ENCODE measurements at regions not wholly inside any gene's neighbourhood (a gene's known extent, or its start where the extent isn't known, plus 50 kb on each side); places are given as distances from the start of the nearest gene placed in this dataset.

DNA sequence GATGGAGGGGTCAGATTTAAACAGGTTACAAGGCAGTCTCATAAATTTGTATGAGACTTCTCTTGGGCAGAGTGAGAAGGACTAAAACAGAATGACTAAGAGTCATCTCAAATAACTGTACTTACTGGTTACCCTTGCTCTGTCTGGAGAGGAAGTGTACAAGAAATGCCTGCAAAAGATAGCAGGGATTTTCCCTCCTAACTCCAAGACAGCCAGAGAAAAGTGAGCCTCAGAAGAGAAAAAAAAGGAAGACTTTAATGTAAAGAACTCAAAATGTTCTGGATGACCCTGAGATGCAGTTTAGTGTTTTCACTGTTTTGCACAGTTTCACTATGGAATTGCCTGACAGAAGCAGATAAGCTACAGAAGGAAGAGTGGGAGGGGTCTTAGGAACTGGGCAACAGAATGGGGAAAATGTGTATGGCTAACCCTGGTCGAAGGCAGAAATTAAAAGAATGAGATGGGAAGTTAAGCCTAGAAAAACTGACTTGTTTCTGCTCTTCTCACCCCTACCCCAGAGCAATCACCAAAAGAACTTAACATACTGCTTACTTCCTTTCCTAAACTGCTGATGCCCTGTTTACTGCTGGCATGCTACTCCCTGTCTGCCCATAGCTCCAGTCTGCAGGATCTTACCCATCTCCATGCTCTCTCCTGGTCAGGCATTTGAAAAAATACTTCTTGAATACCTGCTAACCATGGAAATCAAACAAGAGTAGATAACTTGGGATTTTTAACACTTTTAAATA is 98.1 kb upstream of the MARCKS start:
- TF ChIP-seq POLR2AphosphoS5 (IDR thresholded peaks at IDR 0.05) (no peak), POLR2A (IDR thresholded peaks at IDR 0.05; ENCODE audit: low read depth) (no peak), EP300 (IDR thresholded peaks at IDR 0.05) (no peak)
- TF ChIP-seq, protein P1, sequence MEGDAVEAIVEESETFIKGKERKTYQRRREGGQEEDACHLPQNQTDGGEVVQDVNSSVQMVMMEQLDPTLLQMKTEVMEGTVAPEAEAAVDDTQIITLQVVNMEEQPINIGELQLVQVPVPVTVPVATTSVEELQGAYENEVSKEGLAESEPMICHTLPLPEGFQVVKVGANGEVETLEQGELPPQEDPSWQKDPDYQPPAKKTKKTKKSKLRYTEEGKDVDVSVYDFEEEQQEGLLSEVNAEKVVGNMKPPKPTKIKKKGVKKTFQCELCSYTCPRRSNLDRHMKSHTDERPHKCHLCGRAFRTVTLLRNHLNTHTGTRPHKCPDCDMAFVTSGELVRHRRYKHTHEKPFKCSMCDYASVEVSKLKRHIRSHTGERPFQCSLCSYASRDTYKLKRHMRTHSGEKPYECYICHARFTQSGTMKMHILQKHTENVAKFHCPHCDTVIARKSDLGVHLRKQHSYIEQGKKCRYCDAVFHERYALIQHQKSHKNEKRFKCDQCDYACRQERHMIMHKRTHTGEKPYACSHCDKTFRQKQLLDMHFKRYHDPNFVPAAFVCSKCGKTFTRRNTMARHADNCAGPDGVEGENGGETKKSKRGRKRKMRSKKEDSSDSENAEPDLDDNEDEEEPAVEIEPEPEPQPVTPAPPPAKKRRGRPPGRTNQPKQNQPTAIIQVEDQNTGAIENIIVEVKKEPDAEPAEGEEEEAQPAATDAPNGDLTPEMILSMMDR (IDR thresholded peaks at IDR 0.05): no peak
